Astrocyte of the cerebellum (primary cell): ENCODE measurements at regions not wholly inside any gene's neighbourhood (a gene's known extent, or its start where the extent isn't known, plus 50 kb on each side); places are given as distances from the start of the nearest gene placed in this dataset.

Experiments
- DNase-seq: peaks from one replicate; pipeline ENCODE4 v3.0.0-alpha.2; 2011; ENCODE audit warnings: low read depth
- H3K4me3 ChIP-seq: 2 replicates; pipeline ENCODE4 v1.5.1; 2011; ENCODE audit warnings: mild to moderate bottlenecking, low read depth, low read length, moderate library complexity
- CTCF ChIP-seq: IDR thresholded peaks from 2 replicates; pipeline ENCODE4 v1.5.1; 2012; ENCODE audit warnings: low read length, low read depth, moderate library complexity, mild to moderate bottlenecking; ENCODE audit errors: missing control alignments
- in situ Hi-C: cut with HindIII; loops from 2 replicates; pipeline ENCODE4 v1.10.0; 2017; ENCODE audit warnings: low sequenced_read_pairs

- peak; percentile 65 for DNase-seq
- TF ChIP-seq CTCF, result peak; percentile 34
- H3K4me3 ChIP-seq, result no peak overlapping the region
- in situ Hi-C loops, result no loop called here
Measured at GRCh38 chrX:42530027-42530426, 247.9 kb downstream of the PPP1R2C start.

- peak; percentile 34 for DNase-seq
- in situ Hi-C loops, result no loop called here
- no peak overlapping the region for H3K4me3 ChIP-seq
- no peak for TF ChIP-seq CTCF
Measured at GRCh38 chrX:42524379-42524778, 253.6 kb downstream of the PPP1R2C start.

GRCh38 chrX:42519666-42520231, 258.2 kb downstream of the PPP1R2C start:
- peak; percentile 23 for TF ChIP-seq CTCF
- H3K4me3 ChIP-seq, result no peak overlapping the region
- in situ Hi-C loops, result no loop called here
- peak; percentile 54 for DNase-seq

GRCh38 chrX:42515939-42516338, 262.0 kb downstream of the PPP1R2C start:
- no peak for DNase-seq
- TF ChIP-seq CTCF, result no peak
- H3K4me3 ChIP-seq, result no peak overlapping the region
- in situ Hi-C loops, result no loop called here

GRCh38 chrX:42505016-42505415, 272.9 kb downstream of the PPP1R2C start:
- in situ Hi-C loops, result no loop called here
- H3K4me3 ChIP-seq, result no peak overlapping the region
- no peak for DNase-seq
- TF ChIP-seq CTCF, result no peak

- no peak for DNase-seq
- in situ Hi-C loops, result no loop called here
- no peak overlapping the region for H3K4me3 ChIP-seq
- TF ChIP-seq CTCF, result no peak
Measured at GRCh38 chrX:42499620-42500019, 278.3 kb downstream of the PPP1R2C start.

GRCh38 chrX:42497356-42497755, 280.6 kb downstream of the PPP1R2C start:
- TF ChIP-seq CTCF, result no peak
- no peak overlapping the region for H3K4me3 ChIP-seq
- in situ Hi-C loops, result no loop called here
- DNase-seq, result no peak
